Kidney (tissue), 13 donors: ENCODE measurements at regions not wholly inside any gene's neighbourhood (a gene's known extent, or its start where the extent isn't known, plus 50 kb on each side); places are given as distances from the start of the nearest gene placed in this dataset.

Source experiments
- DNase-seq, 5 donors: peaks; one replicate each; pipeline ENCODE4 v3.0.0-alpha.2; 2013 to 2020
- FAIRE-seq: peaks from 2 replicates; lab custom pipeline; 2012; peaks lifted over from hg19 to GRCh38; lab: Jason Lieb, UNC
- H3K27ac ChIP-seq, 2 donors: one replicate each; pipeline ENCODE4 v1.7.0; 2013; ENCODE audit warnings: low read depth in 2 of 2, low read length in 2 of 2, inconsistent platforms in 1 of 2
- H3K27me3 ChIP-seq: one replicate; pipeline ENCODE4 v1.7.1; 2013; ENCODE audit warnings: low read length, inconsistent platforms; ENCODE audit not compliant: control insufficient read depth, insufficient read depth
- H3K36me3 ChIP-seq, 3 donors: one replicate each; pipeline versions ENCODE4 v1.7.0 to v1.7.1; 2013; ENCODE audit warnings: low read length in 3 of 3, control low read depth in 1 of 3, inconsistent platforms in 1 of 3; ENCODE audit not compliant: insufficient read depth in 3 of 3, control insufficient read depth in 2 of 3
- H3K4me1 ChIP-seq, 3 donors: one replicate each; pipeline versions ENCODE4 v1.7.0 to v1.7.1; 2013; ENCODE audit warnings: low read length in 3 of 3, inconsistent platforms in 1 of 3, low read depth in 1 of 3; ENCODE audit not compliant: control insufficient read depth in 2 of 3, insufficient read depth in 2 of 3
- H3K4me3 ChIP-seq, 3 donors: one replicate each; pipeline versions ENCODE4 v1.7.0 to v1.8.1; 2013; ENCODE audit warnings: low read length in 3 of 3, control low read depth in 1 of 3, inconsistent platforms in 1 of 3
- H3K9ac ChIP-seq, 3 donors: one replicate each; pipeline versions ENCODE4 v1.7.0 to v1.7.1; 2013; ENCODE audit warnings: low read length in 3 of 3, control low read depth in 1 of 3, inconsistent platforms in 1 of 3
- H3K9me3 ChIP-seq, 3 donors: one replicate each; pipeline versions ENCODE4 v1.7.0 to v1.7.1; 2013; ENCODE audit warnings: low read length in 3 of 3, control low read depth in 1 of 3, inconsistent platforms in 1 of 3; ENCODE audit not compliant: control insufficient read depth in 2 of 3, insufficient read depth in 1 of 3
- intact Hi-C: fragments of 100-400 bp; cut with DNase I; formaldehyde crosslinking; loops from one replicate; pipeline ENCODE4 v1.11.1; 2022
- TF ChIP-seq, protein P1 (sequence below): IDR thresholded peaks from 3 replicates; pipeline ENCODE4 v1.5.1; 2012; ENCODE audit warnings: mild to moderate bottlenecking, moderate library complexity, borderline replicate concordance; ENCODE audit not compliant: insufficient read depth; ENCODE audit errors: extremely low read depth
- donor health status: control.
- donor health status: control.
- donor health status: control.
- donor health status: control.
- donor health status: control.
- donor health status: DM: yes; HTN: yes; CAD: no.
- donor health status: Normal renal cell carcinoma (clear cell type).

DNA sequence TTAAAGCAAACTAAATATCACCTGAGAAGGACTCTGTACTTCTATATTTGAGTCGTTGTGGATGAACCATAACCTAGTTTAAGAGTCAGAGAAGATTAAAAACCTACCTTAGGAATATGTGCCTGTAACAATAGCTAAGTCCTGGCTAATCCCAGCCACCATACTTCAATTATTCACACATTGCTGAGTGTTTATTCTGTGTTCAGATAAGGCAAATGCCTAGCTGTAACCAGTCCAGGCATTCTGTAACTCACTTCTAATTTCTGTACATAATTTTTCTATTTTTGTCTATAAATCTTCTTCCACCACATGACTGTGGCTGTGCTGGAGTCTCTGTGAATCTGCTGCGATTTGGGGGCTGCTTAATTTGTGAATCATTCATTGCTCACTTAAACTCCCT is 441.9 kb upstream of the ADAMTS5 start:
- FAIRE-seq (no peak), DNase-seq (no peak)
- H3K27ac ChIP-seq = no peak overlapping the region
- no peaks in the 10 kb centered on the region for H3K27me3 ChIP-seq
- H3K4me1 ChIP-seq = peaks cover 0 to 3% (median 0%) of the 10 kb centered on the region in 3 donors
- intact Hi-C loops = no loop called here
- H3K36me3 ChIP-seq = no peaks in the 10 kb centered on the region
- H3K9me3 ChIP-seq = no peaks in the 10 kb centered on the region
- H3K9ac ChIP-seq = no peak overlapping the region
- TF ChIP-seq, protein P1, sequence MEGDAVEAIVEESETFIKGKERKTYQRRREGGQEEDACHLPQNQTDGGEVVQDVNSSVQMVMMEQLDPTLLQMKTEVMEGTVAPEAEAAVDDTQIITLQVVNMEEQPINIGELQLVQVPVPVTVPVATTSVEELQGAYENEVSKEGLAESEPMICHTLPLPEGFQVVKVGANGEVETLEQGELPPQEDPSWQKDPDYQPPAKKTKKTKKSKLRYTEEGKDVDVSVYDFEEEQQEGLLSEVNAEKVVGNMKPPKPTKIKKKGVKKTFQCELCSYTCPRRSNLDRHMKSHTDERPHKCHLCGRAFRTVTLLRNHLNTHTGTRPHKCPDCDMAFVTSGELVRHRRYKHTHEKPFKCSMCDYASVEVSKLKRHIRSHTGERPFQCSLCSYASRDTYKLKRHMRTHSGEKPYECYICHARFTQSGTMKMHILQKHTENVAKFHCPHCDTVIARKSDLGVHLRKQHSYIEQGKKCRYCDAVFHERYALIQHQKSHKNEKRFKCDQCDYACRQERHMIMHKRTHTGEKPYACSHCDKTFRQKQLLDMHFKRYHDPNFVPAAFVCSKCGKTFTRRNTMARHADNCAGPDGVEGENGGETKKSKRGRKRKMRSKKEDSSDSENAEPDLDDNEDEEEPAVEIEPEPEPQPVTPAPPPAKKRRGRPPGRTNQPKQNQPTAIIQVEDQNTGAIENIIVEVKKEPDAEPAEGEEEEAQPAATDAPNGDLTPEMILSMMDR = no peak
- no peak overlapping the region for H3K4me3 ChIP-seq

DNA sequence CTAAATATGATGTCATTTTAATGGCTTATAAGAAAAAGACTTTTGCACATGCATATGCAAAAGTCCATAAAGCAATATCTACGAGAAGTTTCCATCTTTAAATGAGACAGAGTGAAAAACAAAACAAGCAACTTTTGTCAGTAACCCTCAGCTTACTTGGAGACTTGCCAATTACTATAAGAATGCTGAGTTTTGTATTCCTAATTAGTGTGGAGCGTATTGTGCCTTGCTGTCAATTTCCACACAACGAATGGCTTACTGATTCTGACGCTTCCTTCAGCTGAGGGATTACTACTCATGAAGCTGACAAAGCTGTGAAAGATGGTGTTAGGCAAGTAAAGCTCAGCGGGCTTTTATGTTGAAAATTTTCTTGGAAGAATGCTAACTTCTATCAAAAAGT is 440.4 kb upstream of the ADAMTS5 start:
- Histone ChIP-seq H3K4me1 (peaks cover 0 to 3% (median 0%) of the 10 kb centered on the region in 3 donors), H3K4me3 (no peak overlapping the region), H3K27me3 (no peaks in the 10 kb centered on the region), H3K27ac (no peak overlapping the region), H3K9me3 (no peaks in the 10 kb centered on the region), H3K36me3 (no peaks in the 10 kb centered on the region), H3K9ac (no peak overlapping the region)
- intact Hi-C loops = no loop called here
- TF ChIP-seq, protein P1 = no peak
- peak in 1 of 5 donors; percentile 30 for DNase-seq
- no peak for FAIRE-seq

DNA sequence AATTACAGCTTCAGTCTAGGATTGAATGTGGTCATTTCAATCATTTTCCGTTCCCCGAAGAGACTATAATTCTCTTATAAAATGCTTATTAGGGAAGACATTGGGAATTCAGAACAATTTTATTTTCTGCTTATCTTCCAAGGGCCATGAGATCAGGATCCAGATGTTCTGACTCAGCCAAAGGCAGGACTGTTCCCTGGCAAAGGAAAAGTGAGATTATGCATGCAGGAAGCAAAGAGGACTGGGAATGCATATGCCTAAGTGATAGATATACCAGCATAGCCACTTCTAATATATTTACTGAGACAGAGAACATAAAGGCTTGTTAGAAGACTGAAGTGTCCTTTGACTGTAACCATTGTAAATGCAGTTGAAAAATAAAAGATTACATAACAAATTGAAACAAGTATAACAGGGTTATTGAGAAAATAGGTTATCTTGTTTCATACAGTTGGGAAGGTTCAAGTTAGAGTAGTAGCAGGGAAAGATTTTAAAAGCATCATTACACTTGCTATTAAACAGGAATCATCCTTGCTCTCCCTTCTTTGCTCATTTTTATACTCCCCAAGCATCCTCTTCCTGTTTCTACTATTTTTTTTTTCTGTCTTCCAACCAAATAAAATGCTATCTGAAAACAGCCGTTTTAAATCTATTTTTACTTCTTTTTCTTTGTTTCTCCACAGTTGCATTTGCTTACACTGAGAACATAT is 439.6 kb upstream of the ADAMTS5 start:
- DNase-seq (peak in 2 of 5 donors; percentile 57 to 80), FAIRE-seq (no peak)
- intact Hi-C loops = no loop called here
- H3K9ac ChIP-seq = no peak overlapping the region
- TF ChIP-seq, protein P1 = no peak
- H3K27me3 ChIP-seq = no peaks in the 10 kb centered on the region
- H3K4me3 ChIP-seq = no peak overlapping the region
- no peaks in the 10 kb centered on the region for H3K9me3 ChIP-seq
- peaks cover 0 to 3% (median 0%) of the 10 kb centered on the region in 3 donors for H3K4me1 ChIP-seq
- H3K27ac ChIP-seq = no peak overlapping the region
- no peaks in the 10 kb centered on the region for H3K36me3 ChIP-seq
